Transverse colon (tissue), 3 donors: ENCODE measurements at regions not wholly inside any gene's neighbourhood (a gene's known extent, or its start where the extent isn't known, plus 50 kb on each side); places are given as distances from the start of the nearest gene placed in this dataset.

Source experiments
- POLR2A ChIP-seq: fragments of 450-650 bp; IDR thresholded peaks from one replicate; pipeline ENCODE4 v1.6.1; 2016; ENCODE audit warnings: antibody characterized with exemption, mild to moderate bottlenecking, moderate library complexity
- TF ChIP-seq, protein P1 (sequence below), 5 experiments: fragments of 200-600 bp in 3 of 5; fragments of 450-650 bp in 2 of 5; sonication (generic) in 3 of 5; IDR thresholded peaks; 1 replicate in 2 of 5; 2 replicates in 3 of 5; pipeline ENCODE4 v1.5.1; 2016 to 2017; ENCODE audit warnings: antibody characterized with exemption in 5 of 5, inconsistent platforms in 3 of 5, mild to moderate bottlenecking in 2 of 5, moderate library complexity in 1 of 5

DNA sequence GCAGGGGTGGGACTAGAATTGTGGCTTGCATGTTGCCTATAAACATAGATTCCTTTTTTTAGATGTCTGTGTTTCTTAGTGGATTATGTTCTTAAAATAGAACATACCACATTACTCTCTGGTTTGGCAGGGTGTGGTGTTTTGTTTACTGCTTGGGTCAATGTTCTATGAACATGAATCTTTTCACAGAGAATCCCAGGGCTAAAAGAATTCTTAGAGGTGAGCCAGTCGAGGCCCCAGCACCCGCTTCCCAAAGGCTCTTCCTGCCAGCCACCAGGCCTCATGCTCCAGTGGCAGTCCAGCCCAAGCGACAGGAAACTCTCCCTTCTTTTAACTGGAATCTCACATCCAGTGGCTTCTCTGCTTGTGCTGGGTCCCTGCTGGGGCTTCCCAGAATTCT, 126.6 kb downstream of the C9orf152 start:
- TF ChIP-seq, protein P1, sequence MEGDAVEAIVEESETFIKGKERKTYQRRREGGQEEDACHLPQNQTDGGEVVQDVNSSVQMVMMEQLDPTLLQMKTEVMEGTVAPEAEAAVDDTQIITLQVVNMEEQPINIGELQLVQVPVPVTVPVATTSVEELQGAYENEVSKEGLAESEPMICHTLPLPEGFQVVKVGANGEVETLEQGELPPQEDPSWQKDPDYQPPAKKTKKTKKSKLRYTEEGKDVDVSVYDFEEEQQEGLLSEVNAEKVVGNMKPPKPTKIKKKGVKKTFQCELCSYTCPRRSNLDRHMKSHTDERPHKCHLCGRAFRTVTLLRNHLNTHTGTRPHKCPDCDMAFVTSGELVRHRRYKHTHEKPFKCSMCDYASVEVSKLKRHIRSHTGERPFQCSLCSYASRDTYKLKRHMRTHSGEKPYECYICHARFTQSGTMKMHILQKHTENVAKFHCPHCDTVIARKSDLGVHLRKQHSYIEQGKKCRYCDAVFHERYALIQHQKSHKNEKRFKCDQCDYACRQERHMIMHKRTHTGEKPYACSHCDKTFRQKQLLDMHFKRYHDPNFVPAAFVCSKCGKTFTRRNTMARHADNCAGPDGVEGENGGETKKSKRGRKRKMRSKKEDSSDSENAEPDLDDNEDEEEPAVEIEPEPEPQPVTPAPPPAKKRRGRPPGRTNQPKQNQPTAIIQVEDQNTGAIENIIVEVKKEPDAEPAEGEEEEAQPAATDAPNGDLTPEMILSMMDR (IDR thresholded peaks at IDR 0.05), result no peak
- no peak for TF ChIP-seq POLR2A
